T-helper 2 cell treated with Interferon-gamma antibody and Interleukin-4, amounts not matched to agents 100 ng/mL and 5 ng/mL, for 36 hours (primary cell): ENCODE measurements at regions not wholly inside any gene's neighbourhood (a gene's known extent, or its start where the extent isn't known, plus 50 kb on each side); places are given as distances from the start of the nearest gene placed in this dataset.

Experiments used
- intact Hi-C: fragments of 100-400 bp; cut with micrococcal nuclease; formaldehyde crosslinking; loops from one replicate; pipeline ENCODE4 v1.15.1; 2023

DNA sequence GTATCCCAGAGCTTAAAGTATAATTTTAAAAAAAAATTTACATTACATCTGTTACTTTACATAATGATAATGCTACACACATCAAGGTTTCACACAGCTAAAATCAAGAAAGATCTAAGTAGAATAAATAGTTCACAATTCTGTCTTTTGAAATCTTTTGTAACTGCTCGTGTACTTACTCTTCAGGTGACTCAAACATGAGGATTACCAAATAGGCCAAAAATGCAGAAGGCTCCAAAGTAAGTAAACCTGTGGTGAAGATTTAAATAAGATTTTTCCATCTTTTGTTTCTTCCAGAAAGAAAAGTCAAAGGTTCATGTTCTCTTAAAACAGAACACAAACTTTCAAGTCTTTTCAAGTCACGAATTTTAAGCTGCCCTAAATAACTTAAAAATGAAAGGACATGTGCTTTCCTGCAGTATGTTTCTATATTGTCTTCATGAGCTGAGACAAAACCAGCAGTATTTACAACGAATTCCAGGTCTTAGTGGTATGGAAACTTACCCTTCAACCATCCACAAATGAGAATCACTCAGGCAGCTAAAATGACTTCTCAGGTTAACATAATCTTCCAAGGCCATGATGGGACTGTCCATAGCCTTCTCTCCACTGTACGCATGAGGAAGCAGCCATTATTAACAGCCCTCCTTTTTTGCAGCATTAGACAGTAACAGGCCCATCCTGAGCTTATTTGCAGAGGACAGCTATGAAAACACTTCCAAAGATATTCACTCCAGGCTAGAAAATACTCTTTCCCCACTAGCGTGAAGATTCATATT, 172.8 kb upstream of the EDNRA start:
- intact Hi-C loops, result no loop called here

DNA sequence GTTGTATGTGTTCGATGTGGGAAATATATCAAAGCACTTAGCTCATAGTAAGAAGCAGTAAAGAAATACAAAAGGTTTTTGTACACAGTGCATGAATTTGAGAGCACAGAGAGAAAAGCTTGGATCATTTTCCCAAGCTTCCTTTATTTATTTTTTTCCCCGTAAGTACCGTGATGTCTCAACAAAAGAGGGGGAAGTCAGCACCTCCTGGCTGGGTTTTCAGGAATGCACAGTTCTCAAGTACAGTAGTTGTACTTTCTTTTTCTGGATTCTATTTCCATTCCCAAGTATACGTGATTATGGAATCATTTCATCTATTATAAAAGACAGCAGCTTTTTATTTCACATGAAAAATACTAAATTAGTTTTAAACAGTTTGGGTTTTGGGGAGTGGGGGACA, 171.5 kb upstream of the EDNRA start:
- intact Hi-C loops, result no loop called here

- intact Hi-C loops, result no loop called here
These were observed 170.6 kb upstream of the EDNRA start for GRCh38 chr4:147310312-147310711.

DNA sequence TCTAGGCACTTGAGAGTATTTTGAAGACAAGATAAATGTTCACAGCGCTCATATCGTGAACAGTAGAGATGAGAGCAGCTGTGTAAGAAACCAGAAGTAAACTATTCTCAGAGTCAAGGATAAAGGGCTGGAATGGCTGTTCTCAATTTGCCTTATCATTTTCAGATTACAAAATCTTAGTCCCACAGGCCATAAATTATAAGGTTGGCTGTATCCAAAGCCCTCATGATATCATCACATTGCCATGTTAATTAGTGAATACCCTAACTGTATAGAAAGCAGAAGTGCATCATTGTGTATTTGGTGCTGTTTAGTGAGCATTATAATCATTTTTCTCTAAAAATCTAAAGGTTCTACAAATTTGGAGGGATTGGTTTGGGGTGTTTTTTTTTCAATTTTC, 168.9 kb upstream of the EDNRA start:
- intact Hi-C loops, result no loop called here

DNA sequence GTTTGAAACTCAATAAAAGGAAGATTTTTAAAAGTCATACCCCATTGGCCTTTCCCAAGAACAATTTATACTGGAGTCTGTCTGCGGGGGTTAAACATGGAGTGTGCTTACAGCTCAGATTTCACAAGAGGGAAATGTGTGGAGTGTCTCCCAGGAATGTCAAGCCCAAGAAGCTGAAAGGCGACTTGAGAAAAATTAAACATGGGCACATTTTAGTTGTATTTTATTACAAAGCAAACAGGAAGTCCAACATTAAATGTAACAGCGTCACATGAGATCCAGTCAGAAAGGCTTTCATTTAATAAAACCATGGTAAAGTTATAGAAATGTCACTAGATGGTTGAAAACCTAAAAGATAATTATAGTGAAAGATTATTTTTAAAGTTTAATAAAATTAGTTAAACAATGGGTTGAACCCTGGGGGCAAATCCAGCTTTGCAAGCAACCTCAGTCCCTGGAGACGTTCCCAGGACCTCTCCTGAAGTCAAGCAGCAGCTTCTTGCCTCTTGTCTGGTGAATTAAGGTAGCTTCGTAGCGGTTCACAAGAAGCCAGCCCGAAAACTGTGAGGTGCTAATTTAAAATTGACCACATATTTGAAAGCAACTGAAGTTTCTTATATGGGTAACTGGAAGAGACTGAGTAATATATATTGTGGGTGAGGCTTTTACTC, 168.4 kb upstream of the EDNRA start:
- intact Hi-C loops, result no loop called here

GRCh38 chr4:147313108-147313507, 167.8 kb upstream of the EDNRA start:
- intact Hi-C loops, result no loop called here

DNA sequence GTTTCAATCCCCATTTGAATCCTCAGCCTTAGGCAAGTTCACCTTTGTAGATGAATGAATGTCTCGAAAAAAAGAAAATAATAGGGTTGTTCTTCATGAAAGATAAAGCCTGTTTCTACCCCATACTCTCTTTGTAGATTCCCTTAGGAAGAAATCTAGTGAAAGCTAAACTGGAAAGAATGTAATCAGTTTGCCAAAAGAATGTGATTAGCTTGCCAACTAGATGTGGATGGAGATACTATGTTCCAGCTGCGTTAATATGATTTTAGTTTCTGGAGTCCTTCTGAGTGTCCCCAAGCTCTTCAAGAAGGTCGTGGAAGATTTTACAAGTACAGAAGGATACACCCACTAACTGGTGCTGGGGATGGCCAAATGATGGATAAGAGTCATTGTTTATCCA, 162.3 kb upstream of the EDNRA start:
- intact Hi-C loops, result no loop called here

DNA sequence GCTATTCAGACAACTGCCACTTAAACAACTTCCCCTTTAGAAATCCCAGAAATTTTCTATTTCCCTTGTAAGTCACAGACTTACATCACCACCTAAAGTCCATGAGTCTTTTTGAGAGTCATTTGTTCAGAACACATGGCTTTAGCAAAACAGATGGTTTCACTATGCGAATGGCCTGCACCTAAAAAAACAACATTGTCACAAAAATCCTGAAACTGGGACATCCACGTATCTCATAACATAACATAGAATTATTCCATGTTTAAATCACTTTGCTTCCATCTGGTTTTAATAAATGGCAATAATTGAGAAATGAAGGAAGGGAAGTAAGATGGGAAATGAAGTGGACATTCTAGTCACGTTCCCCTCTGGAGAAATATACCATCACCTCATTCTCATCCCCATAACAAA, 155.3 kb upstream of the EDNRA start:
- intact Hi-C loops, result no loop called here

DNA sequence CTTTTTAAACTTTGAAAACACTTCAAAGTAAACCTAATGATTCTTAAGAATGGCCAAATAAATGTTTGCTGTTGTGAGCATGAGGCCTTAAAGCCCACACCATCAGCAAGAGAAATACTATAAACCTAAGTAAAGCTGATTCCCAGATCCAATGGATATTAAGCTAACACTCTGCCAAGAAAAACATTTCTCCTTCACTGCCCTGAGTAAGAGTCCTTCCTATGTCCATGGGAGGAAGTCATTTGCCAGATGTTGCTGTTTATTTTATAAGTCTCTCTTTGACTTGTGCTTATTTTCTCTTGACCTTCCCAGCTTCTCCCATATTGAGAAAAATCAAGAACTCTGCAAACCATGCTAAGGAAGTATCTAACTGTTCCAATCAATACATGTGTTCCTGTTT, 154.3 kb upstream of the EDNRA start:
- intact Hi-C loops, result no loop called here

GRCh38 chr4:147327322-147327721, 153.6 kb upstream of the EDNRA start:
- intact Hi-C loops, result no loop called here

GRCh38 chr4:147328189-147328588, 152.7 kb upstream of the EDNRA start:
- intact Hi-C loops, result no loop called here

DNA sequence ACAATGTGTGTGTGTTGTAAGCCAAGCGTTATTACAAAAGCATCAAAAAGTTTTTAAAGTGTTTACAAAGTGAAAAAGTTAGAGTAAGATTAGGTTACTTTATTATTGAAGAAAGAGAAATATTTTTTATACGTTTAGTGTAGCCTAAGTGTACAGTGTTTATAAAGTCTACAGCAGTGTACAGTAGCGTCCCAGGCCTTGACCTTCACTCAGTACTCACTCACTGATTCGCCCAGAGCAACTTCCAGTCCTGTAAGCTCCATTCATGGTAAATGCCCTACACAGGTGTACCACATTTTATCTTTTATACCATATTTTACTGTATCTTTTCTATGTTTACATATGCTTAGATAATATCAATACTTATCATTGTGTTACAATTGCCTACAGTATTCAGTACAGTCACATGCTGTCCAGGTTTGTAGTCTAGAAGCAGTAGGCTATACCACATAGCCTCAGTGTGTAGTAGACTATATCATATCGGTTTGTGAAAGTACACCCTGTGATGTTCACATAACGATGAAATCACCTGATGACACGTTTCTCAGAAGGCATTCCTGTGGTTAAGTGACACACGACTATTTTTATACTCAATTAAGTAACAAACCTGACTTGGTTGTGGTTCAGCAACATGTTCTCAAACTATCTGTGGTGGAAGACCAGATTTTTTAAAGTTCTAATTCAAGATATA, 152.0 kb upstream of the EDNRA start:
- intact Hi-C loops, result no loop called here

DNA sequence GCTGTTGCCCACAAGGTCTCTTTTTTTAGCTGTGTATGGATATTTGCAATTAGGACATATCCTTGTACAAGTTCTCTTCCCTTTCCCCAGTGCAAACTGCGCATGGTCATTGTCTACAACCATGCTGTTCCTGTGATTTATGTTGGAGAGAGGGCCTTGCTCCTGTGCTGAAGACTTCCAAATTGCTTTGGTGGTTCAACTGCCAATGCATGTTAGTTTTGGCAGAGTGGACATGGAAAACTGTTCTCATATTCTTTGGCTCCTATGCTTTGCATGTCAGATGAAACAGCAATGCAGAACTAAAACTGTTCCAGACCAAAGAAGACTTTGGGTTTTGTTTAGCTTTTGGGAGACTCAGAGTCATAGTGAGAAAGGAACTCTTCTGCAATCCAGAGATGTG, 148.8 kb upstream of the EDNRA start:
- intact Hi-C loops, result no loop called here

DNA sequence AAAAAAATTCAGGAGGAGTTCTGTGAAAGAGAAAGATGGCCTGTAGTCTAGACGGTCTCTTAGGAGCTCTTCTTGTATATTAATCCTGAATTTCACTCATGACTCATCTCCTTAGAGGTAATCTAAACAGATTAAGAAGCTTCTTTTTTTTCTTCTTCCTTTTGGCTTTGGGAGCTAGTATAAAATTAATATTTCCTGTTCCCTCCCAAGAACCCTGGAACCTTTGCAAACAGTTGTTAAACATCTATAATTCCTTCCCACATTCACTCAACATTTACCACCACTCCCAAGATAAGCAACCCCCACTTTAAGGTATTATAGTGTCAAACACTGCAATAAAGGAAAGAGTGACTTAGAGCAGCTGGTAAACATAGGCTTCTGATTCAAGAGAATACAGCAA, 146.4 kb upstream of the EDNRA start:
- intact Hi-C loops, result no loop called here

DNA sequence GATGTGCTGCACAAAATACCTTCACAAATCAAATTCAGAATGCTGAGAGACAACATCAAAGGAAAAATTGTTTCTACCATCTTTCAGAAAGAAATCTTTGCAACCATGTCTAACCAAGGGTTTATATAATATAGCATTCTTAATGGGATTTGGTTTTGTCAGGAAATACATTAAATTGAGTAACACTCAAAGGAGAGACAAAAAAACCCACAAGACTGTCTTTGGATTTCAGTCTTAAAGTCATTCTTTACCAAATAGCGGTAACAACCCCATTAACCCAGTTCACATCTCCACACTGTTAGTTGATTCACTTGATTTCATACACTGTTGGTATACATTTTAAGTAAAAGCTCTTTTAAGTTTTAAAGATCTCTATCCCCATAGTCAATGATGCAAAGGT, 145.7 kb upstream of the EDNRA start:
- intact Hi-C loops, result no loop called here

- intact Hi-C loops, result no loop called here
These were observed 144.6 kb upstream of the EDNRA start for GRCh38 chr4:147336252-147336651.

DNA sequence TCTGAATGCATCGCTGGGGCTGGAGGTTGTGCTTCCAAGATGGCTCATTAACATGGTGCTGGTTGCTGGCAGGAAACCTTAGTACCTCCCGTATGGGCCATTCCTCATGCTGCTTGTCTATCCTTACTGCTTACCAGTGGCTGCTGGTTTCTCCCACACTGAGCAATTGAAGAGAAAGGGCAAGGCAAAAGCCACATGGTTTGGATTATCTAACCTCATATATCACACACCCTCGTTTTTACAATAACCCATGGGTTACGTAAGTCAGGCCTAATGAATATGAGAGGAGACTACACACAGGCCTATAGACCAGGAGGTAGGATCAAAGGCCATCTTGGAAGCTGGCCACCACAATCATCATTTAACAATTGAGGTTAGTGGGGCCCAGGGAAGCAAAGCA, 141.8 kb upstream of the EDNRA start:
- intact Hi-C loops, result no loop called here

DNA sequence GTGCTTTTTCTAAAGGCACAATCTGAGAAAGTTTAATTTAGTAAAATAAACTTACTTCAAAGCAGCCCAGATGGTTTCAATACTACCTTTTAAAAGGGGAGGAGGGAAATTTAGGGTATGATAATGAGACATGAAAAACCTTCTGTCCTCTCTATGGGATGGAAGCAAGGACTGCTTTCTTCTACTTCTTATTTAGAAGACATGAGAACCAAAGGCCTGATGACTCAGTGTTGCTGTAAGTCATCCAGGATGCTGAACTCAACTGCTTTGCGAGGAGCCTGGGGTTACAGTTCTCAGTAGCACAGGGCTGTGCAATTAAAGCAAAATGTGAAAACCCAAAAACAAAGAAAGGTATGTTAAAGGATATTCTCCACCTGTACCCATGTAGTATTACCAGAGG, 140.8 kb upstream of the EDNRA start:
- intact Hi-C loops, result no loop called here

DNA sequence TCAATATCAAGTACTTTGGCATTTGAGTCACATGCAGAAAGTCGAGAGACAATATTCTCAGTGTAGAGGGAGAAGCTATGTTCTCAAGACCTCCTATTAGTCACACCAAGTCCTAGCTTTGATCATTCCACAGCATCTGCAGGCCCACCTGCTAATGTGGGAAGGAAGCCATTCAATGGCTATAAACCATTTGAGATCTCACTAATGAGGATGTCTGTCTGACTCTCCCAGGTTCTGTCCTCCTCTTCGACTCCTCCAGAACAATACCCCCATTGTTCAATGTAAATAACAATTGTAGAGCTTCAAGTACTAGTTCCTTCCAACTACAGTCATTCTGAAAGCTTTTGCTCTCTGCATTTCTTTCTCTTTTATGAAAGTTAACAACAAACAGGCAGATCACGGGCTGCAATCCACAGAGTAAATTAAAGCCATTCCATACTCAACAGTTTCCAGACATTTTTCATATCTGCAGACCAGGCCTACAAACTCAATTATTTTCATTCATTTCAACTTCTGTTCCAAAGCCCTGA, 140.2 kb upstream of the EDNRA start:
- intact Hi-C loops, result no loop called here

- intact Hi-C loops, result no loop called here
These were observed 137.2 kb upstream of the EDNRA start for GRCh38 chr4:147343692-147344091.

DNA sequence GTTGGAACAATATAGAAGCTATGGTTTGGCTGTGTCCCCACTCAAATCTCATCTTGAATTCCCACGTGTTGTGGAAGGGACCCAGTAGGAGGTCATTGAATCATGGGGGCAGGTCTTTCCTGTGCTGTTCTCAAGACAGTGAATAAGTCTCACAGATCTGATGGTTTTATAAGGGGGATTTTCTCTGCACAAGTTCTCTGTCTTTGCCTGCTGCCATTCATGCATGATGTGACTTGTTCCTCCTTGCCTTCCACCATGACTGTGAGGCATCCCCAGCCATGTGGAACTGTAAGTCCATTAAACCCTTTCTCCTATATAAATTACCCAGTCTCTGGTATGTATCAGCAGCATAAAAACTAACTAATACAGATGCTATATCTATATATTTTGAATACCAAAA, 135.2 kb upstream of the EDNRA start:
- intact Hi-C loops, result no loop called here

- intact Hi-C loops, result no loop called here
These were observed 133.7 kb upstream of the EDNRA start for GRCh38 chr4:147347217-147347616.
